ENCODE measurements at regions not wholly inside any gene's neighbourhood (a gene's known extent, or its start where the extent isn't known, plus 50 kb on each side); places are given as distances from the start of the nearest gene placed in this dataset.
"Not testable (repeated sequence)": the region's sequence is repeated elsewhere in the genome, so short reads cannot be mapped to it uniquely, and the experiment has no call there.

- no peak overlapping the region for H3K4me3 ChIP-seq (ENCODE audit: low read depth, low read length)
- no peak for TF ChIP-seq CTCF (IDR thresholded peaks at IDR 0.05; ENCODE audit: low read depth, low read length)
Observed at GRCh38 chr15:25596644-25597562, 158.1 kb upstream of the UBE3A start.

- no peak for TF ChIP-seq CTCF (IDR thresholded peaks at IDR 0.05; ENCODE audit: low read depth, low read length)
- H3K4me3 ChIP-seq (ENCODE audit: low read depth, low read length), result no peak overlapping the region
Observed at GRCh38 chr15:25587616-25588340, 149.0 kb upstream of the UBE3A start.

DNA sequence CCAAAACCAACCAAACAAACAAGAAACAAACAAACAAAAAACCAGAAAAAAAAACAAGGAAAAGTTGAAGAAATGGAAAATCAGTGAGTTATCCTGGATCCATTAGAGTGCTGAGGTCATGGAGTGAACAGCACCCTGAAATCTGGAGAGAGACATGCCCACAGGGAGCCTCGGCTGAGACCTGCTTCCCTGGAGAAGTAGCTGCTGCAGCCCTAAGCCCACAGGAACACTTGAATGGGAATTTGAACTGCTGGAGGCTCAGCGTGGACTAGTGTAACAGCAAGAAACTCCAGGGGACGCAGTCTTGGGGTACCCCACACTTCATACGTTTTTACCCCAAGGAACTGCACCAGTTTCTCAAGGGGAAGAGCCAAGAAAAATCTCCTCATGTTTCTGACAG is 144.1 kb upstream of the UBE3A start:
- TF ChIP-seq CTCF (IDR thresholded peaks at IDR 0.05; ENCODE audit: low read depth, low read length), result no peak
- no peak overlapping the region for H3K4me3 ChIP-seq (ENCODE audit: low read depth, low read length)

- no peak for TF ChIP-seq CTCF (IDR thresholded peaks at IDR 0.05; ENCODE audit: low read depth, low read length)
- H3K4me3 ChIP-seq (ENCODE audit: low read depth, low read length), result no peak overlapping the region
Observed at GRCh38 chr15:25579127-25579526, 140.3 kb upstream of the UBE3A start.

DNA sequence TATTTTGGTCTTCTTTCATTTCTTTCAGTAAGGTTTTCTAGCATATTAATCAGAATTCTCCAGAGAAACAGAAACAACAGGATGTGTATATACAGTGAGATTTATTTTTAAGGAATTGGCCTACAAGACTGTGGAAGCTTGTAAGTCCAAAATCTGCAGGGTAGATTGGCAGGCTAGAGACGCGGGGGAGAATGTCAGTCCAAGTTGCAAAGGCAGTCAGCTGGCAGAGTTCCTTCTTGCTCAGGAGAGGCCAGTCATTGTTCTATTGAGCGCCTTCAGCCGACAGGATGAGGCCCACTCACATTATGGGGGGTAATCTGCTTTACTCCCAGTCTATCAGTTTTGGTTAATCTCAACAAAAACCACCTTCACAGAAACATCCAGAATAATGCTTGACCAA is 133.4 kb upstream of the UBE3A start:
- TF ChIP-seq CTCF (IDR thresholded peaks at IDR 0.05; ENCODE audit: low read depth, low read length), result no peak
- H3K4me3 ChIP-seq (ENCODE audit: low read depth, low read length), result no peak overlapping the region

GRCh38 chr15:25568751-25569150 is 129.9 kb upstream of the UBE3A start:
- TF ChIP-seq CTCF (IDR thresholded peaks at IDR 0.05; ENCODE audit: low read depth, low read length), result no peak
- no peak overlapping the region for H3K4me3 ChIP-seq (ENCODE audit: low read depth, low read length)

- not testable (repeated sequence) for H3K4me3 ChIP-seq (ENCODE audit: low read depth, low read length)
Observed at GRCh38 chr15:25566545-25566944, 127.7 kb upstream of the UBE3A start.

Data from WI38 (cell line).